ENCODE measurements at regions not wholly inside any gene's neighbourhood (a gene's known extent, or its start where the extent isn't known, plus 50 kb on each side); places are given as distances from the start of the nearest gene placed in this dataset.

- no peak for TF ChIP-seq POLR2A (IDR thresholded peaks at IDR 0.05)
- TF ChIP-seq CTCF (IDR thresholded peaks at IDR 0.05) = no peak
These were observed 169.2 kb upstream of the CTNND2 start for GRCh38 chr5:12073426-12073825.

Data from breast epithelium (tissue), 3 donors.